Peyer's patch (tissue), 4 donors: ENCODE measurements at regions not wholly inside any gene's neighbourhood (a gene's known extent, or its start where the extent isn't known, plus 50 kb on each side); places are given as distances from the start of the nearest gene placed in this dataset.
A peak's percentile ranks its signal among the peaks of the same experiment; 100 is the strongest.
"Not testable (repeated sequence)": the region's sequence is repeated elsewhere in the genome, so short reads cannot be mapped to it uniquely, and the experiment has no call there.

Experiments used
- DNase-seq, 3 donors: peaks; one replicate each; pipeline ENCODE4 v3.0.0-alpha.2; 2017 to 2019
- H3K27ac ChIP-seq, 4 donors: fragments of 200-600 bp; sonication (generic); one replicate each; pipeline ENCODE4 v1.5.1; 2016 to 2019
- H3K27me3 ChIP-seq, 2 donors: fragments of 200-600 bp; sonication (generic); one replicate each; pipeline ENCODE4 v1.5.1; 2019
- H3K36me3 ChIP-seq, 3 donors: fragments of 200-600 bp; sonication (generic); one replicate each; pipeline ENCODE4 v1.5.1; 2016 to 2019
- H3K4me1 ChIP-seq, 4 donors: fragments of 200-600 bp; sonication (generic); one replicate each; pipeline ENCODE4 v1.5.1; 2016 to 2019
- H3K4me3 ChIP-seq, 4 donors: fragments of 200-600 bp; sonication (generic); 1 replicate in 3 of 4; 2 replicates in 1 of 4; pipeline ENCODE4 v1.5.1; 2016 to 2019; ENCODE audit warnings: mild to moderate bottlenecking in 1 of 4
- H3K9me3 ChIP-seq, 4 donors: fragments of 200-600 bp; sonication (generic); one replicate each; pipeline ENCODE4 v1.5.1; 2016 to 2019; ENCODE audit warnings: mild to moderate bottlenecking in 1 of 4
- CTCF ChIP-seq, 6 experiments: fragments of 450-650 bp in 4 of 6; fragments of 200-600 bp in 2 of 6; sonication (generic) in 1 of 6; IDR thresholded peaks; one replicate each; pipeline ENCODE4 v1.5.1; 2017 to 2019; ENCODE audit warnings: antibody characterized with exemption in 6 of 6, mild to moderate bottlenecking in 3 of 6, moderate library complexity in 1 of 6
- POLR2A ChIP-seq, 2 donors: fragments of 450-650 bp; IDR thresholded peaks; one replicate each; pipeline ENCODE4 v1.5.1; 2017; ENCODE audit warnings: antibody characterized with exemption in 2 of 2, mild to moderate bottlenecking in 2 of 2, moderate library complexity in 2 of 2

GRCh38 chr11:56846631-56847576 is 98.4 kb upstream of the OR9G4 start:
- no peak for DNase-seq
- Histone ChIP-seq H3K4me3 (no peak overlapping the region), H3K27me3 (no peaks in the 10 kb centered on the region), H3K4me1 (no peaks in the 10 kb centered on the region), H3K9me3 (no peaks in the 10 kb centered on the region), H3K36me3 (no peaks in the 10 kb centered on the region), H3K27ac (no peak overlapping the region)
- TF ChIP-seq POLR2A (IDR thresholded peaks at IDR 0.05) (no peak), CTCF (IDR thresholded peaks at IDR 0.05) (no peak)

- Histone ChIP-seq H3K27me3 (no peaks in the 10 kb centered on the region), H3K9me3 (no peaks in the 10 kb centered on the region), H3K36me3 (no peaks in the 10 kb centered on the region), H3K4me3 (no peak overlapping the region), H3K27ac (no peak overlapping the region), H3K4me1 (no peaks in the 10 kb centered on the region)
- DNase-seq, result no peak
- no peak for TF ChIP-seq CTCF (IDR thresholded peaks at IDR 0.05)
- no peak for TF ChIP-seq POLR2A (IDR thresholded peaks at IDR 0.05)
These were observed 96.7 kb upstream of the OR9G4 start for GRCh38 chr11:56845121-56845732.

GRCh38 chr11:56843816-56844215 is 95.3 kb upstream of the OR9G4 start:
- Histone ChIP-seq H3K9me3 (no peaks in the 10 kb centered on the region), H3K36me3 (no peaks in the 10 kb centered on the region), H3K4me3 (no peak overlapping the region), H3K27ac (no peak overlapping the region), H3K4me1 (no peaks in the 10 kb centered on the region), H3K27me3 (no peaks in the 10 kb centered on the region)
- TF ChIP-seq POLR2A (IDR thresholded peaks at IDR 0.05), result no peak
- no peak for TF ChIP-seq CTCF (IDR thresholded peaks at IDR 0.05)
- DNase-seq, result no peak

GRCh38 chr11:56842814-56843794 is 94.6 kb upstream of the OR9G4 start:
- H3K27me3 ChIP-seq, result no peaks in the 10 kb centered on the region
- DNase-seq, result no peak
- H3K27ac ChIP-seq, result no peak overlapping the region
- no peaks in the 10 kb centered on the region for H3K9me3 ChIP-seq
- H3K36me3 ChIP-seq, result no peaks in the 10 kb centered on the region
- no peak for TF ChIP-seq CTCF (IDR thresholded peaks at IDR 0.05)
- TF ChIP-seq POLR2A (IDR thresholded peaks at IDR 0.05), result no peak
- H3K4me1 ChIP-seq, result no peaks in the 10 kb centered on the region
- H3K4me3 ChIP-seq, result no peak overlapping the region

- H3K27ac ChIP-seq, result no peak overlapping the region
- H3K36me3 ChIP-seq, result no peaks in the 10 kb centered on the region
- peak in 1 of 3 donors; percentile 72 for DNase-seq
- TF ChIP-seq CTCF (IDR thresholded peaks at IDR 0.05) (peak in 4 of 6 experiments; percentile 49 to 82 (median 79)), POLR2A (IDR thresholded peaks at IDR 0.05) (no peak)
- no peak overlapping the region for H3K4me3 ChIP-seq
- no peaks in the 10 kb centered on the region for H3K4me1 ChIP-seq
- no peaks in the 10 kb centered on the region for H3K27me3 ChIP-seq
- H3K9me3 ChIP-seq, result no peaks in the 10 kb centered on the region
These were observed 92.8 kb upstream of the OR9G4 start for GRCh38 chr11:56841210-56841810.

- not testable (repeated sequence) for DNase-seq, H3K27me3 ChIP-seq, H3K4me1 ChIP-seq, H3K9me3 ChIP-seq, H3K27ac ChIP-seq, H3K36me3 ChIP-seq, H3K4me3 ChIP-seq
These were observed 78.9 kb upstream of the OR9G4 start for GRCh38 chr11:56827357-56827756.
